ENCODE measurements at regions not wholly inside any gene's neighbourhood (a gene's known extent, or its start where the extent isn't known, plus 50 kb on each side); places are given as distances from the start of the nearest gene placed in this dataset.

- TF ChIP-seq POLR2A (IDR thresholded peaks at IDR 0.05) = no peak
- TF ChIP-seq POLR2AphosphoS5 (IDR thresholded peaks at IDR 0.05) = no peak
These were observed 280.1 kb downstream of the NPHP4 start for GRCh38 chr1:5711956-5712645.

All from prostate gland (tissue), 1 donor.